Breast epithelium (tissue), 4 donors: ENCODE measurements at regions not wholly inside any gene's neighbourhood (a gene's known extent, or its start where the extent isn't known, plus 50 kb on each side); places are given as distances from the start of the nearest gene placed in this dataset.

Source experiments
- DNase-seq, 2 donors: peaks; one replicate each; pipeline ENCODE4 v3.0.0-alpha.2; 2019; ENCODE audit warnings: low spot score in 2 of 2
- H3K27ac ChIP-seq, 2 donors: fragments of 200-600 bp; sonication (generic) in 1 of 2; one replicate each; pipeline ENCODE4 v1.5.1; 2016 to 2019; ENCODE audit warnings: mild to moderate bottlenecking in 1 of 2
- H3K27me3 ChIP-seq, 2 donors: fragments of 200-600 bp; sonication (generic) in 1 of 2; one replicate each; pipeline versions ENCODE4 v1.5.1 to v1.6.0; 2017 to 2019; ENCODE audit warnings: control low read depth in 1 of 2, mild to moderate bottlenecking in 1 of 2
- H3K36me3 ChIP-seq: fragments of 200-600 bp; one replicate; pipeline ENCODE4 v1.5.1; 2019
- H3K4me1 ChIP-seq, 2 donors: fragments of 200-600 bp; sonication (generic); one replicate each; pipeline ENCODE4 v1.5.1; 2016 to 2019; ENCODE audit warnings: control low read depth in 1 of 2
- H3K4me3 ChIP-seq, 3 donors: fragments of 200-600 bp; sonication (generic); 1 replicate in 2 of 3; 2 replicates in 1 of 3; pipeline ENCODE4 v1.5.1; 2016 to 2019; ENCODE audit warnings: mild to moderate bottlenecking in 3 of 3, moderate library complexity in 2 of 3
- H3K9me3 ChIP-seq, 2 donors: fragments of 200-600 bp; sonication (generic) in 1 of 2; one replicate each; pipeline ENCODE4 v1.5.1; 2016 to 2019; ENCODE audit warnings: control low read depth in 1 of 2
- CTCF ChIP-seq, 3 donors: fragments of 450-650 bp; IDR thresholded peaks; one replicate each; pipeline ENCODE4 v1.5.1; 2016 to 2017; ENCODE audit warnings: antibody characterized with exemption in 3 of 3, mild to moderate bottlenecking in 3 of 3, moderate library complexity in 3 of 3
- POLR2A ChIP-seq: fragments of 450-650 bp; IDR thresholded peaks from one replicate; pipeline ENCODE4 v1.6.1; 2016; ENCODE audit warnings: antibody characterized with exemption, mild to moderate bottlenecking, moderate library complexity
- POLR2AphosphoS5 ChIP-seq, 3 donors: sonication (generic); formaldehyde crosslinking; IDR thresholded peaks; one replicate each; pipeline ENCODE4 v1.6.1; 2017; ENCODE audit warnings: antibody characterized with exemption in 3 of 3
- intact Hi-C: fragments of 100-400 bp; cut with DNase I; formaldehyde crosslinking; loops from one replicate; pipeline ENCODE4 v1.15.1; 2023; ENCODE audit warnings: low total_unique reads

GRCh38 chr15:59830098-59830497, 141.0 kb upstream of the BNIP2 start:
- Histone ChIP-seq H3K27ac (no peak overlapping the region), H3K27me3 (peaks cover 0 to 4% of the 10 kb centered on the region in 2 donors), H3K4me1 (no peaks in the 10 kb centered on the region), H3K9me3 (no peaks in the 10 kb centered on the region), H3K36me3 (no peaks in the 10 kb centered on the region), H3K4me3 (no peak overlapping the region)
- no peak for TF ChIP-seq CTCF (IDR thresholded peaks at IDR 0.05)
- no peak for TF ChIP-seq POLR2AphosphoS5 (IDR thresholded peaks at IDR 0.05)
- no peak for TF ChIP-seq POLR2A
- DNase-seq: no peak
- intact Hi-C loops: no loop called here

- H3K36me3 ChIP-seq: no peaks in the 10 kb centered on the region
- no peaks in the 10 kb centered on the region for H3K9me3 ChIP-seq
- H3K4me3 ChIP-seq: no peak overlapping the region
- peaks cover 0 to 4% of the 10 kb centered on the region in 2 donors for H3K27me3 ChIP-seq
- no peak for DNase-seq
- no peak for TF ChIP-seq CTCF (IDR thresholded peaks at IDR 0.05)
- no peak for TF ChIP-seq POLR2A
- no peak for TF ChIP-seq POLR2AphosphoS5 (IDR thresholded peaks at IDR 0.05)
- no peaks in the 10 kb centered on the region for H3K4me1 ChIP-seq
- H3K27ac ChIP-seq: no peak overlapping the region
- intact Hi-C loops: no loop called here
These were observed 139.7 kb upstream of the BNIP2 start for GRCh38 chr15:59828861-59829260.

- H3K9me3 ChIP-seq: no peaks in the 10 kb centered on the region
- intact Hi-C loops: no loop called here
- no peaks in the 10 kb centered on the region for H3K36me3 ChIP-seq
- no peak for TF ChIP-seq POLR2A
- no peak for TF ChIP-seq POLR2AphosphoS5 (IDR thresholded peaks at IDR 0.05)
- no peak for TF ChIP-seq CTCF (IDR thresholded peaks at IDR 0.05)
- no peak overlapping the region for H3K4me3 ChIP-seq
- H3K27ac ChIP-seq: no peak overlapping the region
- no peaks in the 10 kb centered on the region for H3K4me1 ChIP-seq
- DNase-seq: no peak
- H3K27me3 ChIP-seq: peaks cover 0 to 4% of the 10 kb centered on the region in 2 donors
These were observed 139.1 kb upstream of the BNIP2 start for GRCh38 chr15:59828263-59828662.

- no peaks in the 10 kb centered on the region for H3K36me3 ChIP-seq
- H3K27ac ChIP-seq: no peak overlapping the region
- peaks cover 0 to 6% of the 10 kb centered on the region in 2 donors for H3K27me3 ChIP-seq
- TF ChIP-seq CTCF (IDR thresholded peaks at IDR 0.05): no peak
- TF ChIP-seq POLR2AphosphoS5 (IDR thresholded peaks at IDR 0.05): no peak
- TF ChIP-seq POLR2A: no peak
- H3K4me3 ChIP-seq: no peak overlapping the region
- intact Hi-C loops: no loop called here
- H3K9me3 ChIP-seq: no peaks in the 10 kb centered on the region
- H3K4me1 ChIP-seq: no peaks in the 10 kb centered on the region
- no peak for DNase-seq
These were observed 136.8 kb upstream of the BNIP2 start for GRCh38 chr15:59825901-59826300.

- Histone ChIP-seq H3K36me3 (no peaks in the 10 kb centered on the region), H3K9me3 (no peaks in the 10 kb centered on the region), H3K4me1 (no peaks in the 10 kb centered on the region), H3K4me3 (no peak overlapping the region), H3K27me3 (peaks cover 0 to 21% of the 10 kb centered on the region in 2 donors), H3K27ac (no peak overlapping the region)
- intact Hi-C loops: no loop called here
- no peak for TF ChIP-seq CTCF (IDR thresholded peaks at IDR 0.05)
- DNase-seq: no peak
These were observed 132.2 kb upstream of the BNIP2 start for GRCh38 chr15:59821286-59821685.
